HCT116 (cell line): ENCODE measurements at regions not wholly inside any gene's neighbourhood (a gene's known extent, or its start where the extent isn't known, plus 50 kb on each side); places are given as distances from the start of the nearest gene placed in this dataset.

Experiments used
- ATAC-seq: fragments of 200-7000 bp; cut with Tn5 transposase; 2 replicates; pipeline ENCODE4 v1.9.1; 2020; ENCODE audit warnings: mild to moderate bottlenecking, moderate library complexity
- BruUV-seq: library from RNA; stranded (reverse); fragments of 400-500 nt; replicated peaks from 2 replicates; lab custom pipeline; 2021; lab: Mats Ljungman, UMichigan
- CTCF ChIA-PET: fragments of 300-600 bp; sonication (Branson Sonifier 250); formaldehyde crosslinking; loops from one replicate; lab custom pipeline; 2021; ENCODE audit warnings: antibody characterized with exemption; lab: Charles Lee
- POLR2A ChIA-PET: fragments of 300-600, 350-600 bp; sonication (Branson Sonifier 250); formaldehyde crosslinking; loops from one replicate; lab custom pipeline; 2021; ENCODE audit warnings: antibody characterized with exemption; lab: Charles Lee
- RAD21 ChIA-PET, 2 experiments: fragments of 300-600 bp; sonication (Branson Sonifier 250); formaldehyde crosslinking; loops; one replicate each; lab custom pipeline; 2023; ENCODE audit warnings: low total read pairs in 2 of 2; ENCODE audit not compliant: uncharacterized antibody in 2 of 2, unreplicated experiment in 2 of 2, low non-redundant PET in 1 of 2; lab: Charles Lee
- DNase-seq: peaks from one replicate; pipeline ENCODE4 v3.0.0-alpha.2; 2010; ENCODE audit warnings: low read depth, low spot score
- H2AFZ ChIP-seq: fragments of 200-600 bp; shearing (Covaris generic), sonication (generic); 2 replicates; pipeline ENCODE4 v1.6.1; 2017; ENCODE audit warnings: low read depth, mixed run types, mixed read lengths, antibody characterized with exemption, low read length; ENCODE audit not compliant: poor library complexity, severe bottlenecking
- H3K27ac ChIP-seq: 2 replicates; pipeline ENCODE4 v1.5.1; 2012; ENCODE audit warnings: low read depth, low read length
- H3K27me3 ChIP-seq: fragments of 200-600 bp; sonication (generic); 2 replicates; pipeline ENCODE4 v1.6.1; 2016; ENCODE audit warnings: mixed run types, low read length, mixed read lengths; ENCODE audit not compliant: insufficient read depth
- H3K36me3 ChIP-seq, 2 experiments: fragments of 200-500 bp in 1 of 2; fragments of 200-600 bp in 1 of 2; sonication (Bioruptor generic) in 1 of 2; sonication (generic) in 1 of 2; 2 replicates each; pipeline versions ENCODE4 v1.5.1 to v1.6.1; 2014 to 2016; ENCODE audit warnings: low read length in 2 of 2, inconsistent platforms in 1 of 2, mixed read lengths in 1 of 2, mixed run types in 1 of 2; ENCODE audit not compliant: insufficient read depth in 2 of 2, control insufficient read depth in 1 of 2
- H3K4me1 ChIP-seq, 2 experiments: fragments of 200-600 bp in 1 of 2; sonication (generic) in 1 of 2; 2 replicates each; pipeline versions ENCODE4 v1.5.1 to v1.6.1; 2012 to 2017; ENCODE audit warnings: low read length in 2 of 2, inconsistent platforms in 1 of 2, mild to moderate bottlenecking in 1 of 2, mixed read lengths in 1 of 2, mixed run types in 1 of 2, moderate library complexity in 1 of 2; ENCODE audit not compliant: insufficient read depth in 2 of 2, control insufficient read depth in 1 of 2
- H3K4me2 ChIP-seq: fragments of 200-600 bp; sonication (generic); 2 replicates; pipeline ENCODE4 v1.6.1; 2017; ENCODE audit warnings: mixed run types, low read length, mixed read lengths
- H3K4me3 ChIP-seq, 2 experiments: fragments of 200-600 bp in 1 of 2; sonication (generic) in 1 of 2; replicated peaks in 1 of 2; 2 replicates each; pipeline ENCODE4 v1.5.1; 2011 to 2016; ENCODE audit warnings: low read length in 2 of 2, control low read depth in 1 of 2, low read depth in 1 of 2, mild to moderate bottlenecking in 1 of 2, mixed read lengths in 1 of 2, mixed run types in 1 of 2
- H3K79me2 ChIP-seq: fragments of 200-600 bp; sonication (generic); 2 replicates; pipeline ENCODE4 v1.6.1; 2017; ENCODE audit warnings: mild to moderate bottlenecking, mixed run types, low read length, moderate library complexity, mixed read lengths; ENCODE audit not compliant: insufficient read depth
- H3K9ac ChIP-seq: fragments of 200-600 bp; sonication (generic); 2 replicates; pipeline ENCODE4 v1.6.1; 2016; ENCODE audit warnings: low read length, mixed read lengths
- H3K9me2 ChIP-seq: fragments of 200-600 bp; sonication (generic), shearing (Covaris generic); 2 replicates; pipeline ENCODE4 v1.6.1; 2017; ENCODE audit warnings: mixed run types, mild to moderate bottlenecking, moderate library complexity; ENCODE audit not compliant: insufficient read depth
- H3K9me3 ChIP-seq, 2 experiments: fragments of 200-500 bp in 1 of 2; fragments of 200-600 bp in 1 of 2; sonication (Bioruptor generic) in 1 of 2; sonication (generic) in 1 of 2; 2 replicates each; pipeline ENCODE4 v1.6.1; 2014 to 2017; ENCODE audit warnings: low read length in 2 of 2, mixed read lengths in 2 of 2, inconsistent platforms in 1 of 2, low read depth in 1 of 2, mild to moderate bottlenecking in 1 of 2, mixed run types in 1 of 2, moderate library complexity in 1 of 2; ENCODE audit not compliant: control insufficient read depth in 1 of 2, insufficient read depth in 1 of 2
- H4K20me1 ChIP-seq: fragments of 200-600 bp; sonication (generic), shearing (Covaris generic); 2 replicates; pipeline ENCODE4 v1.6.1; 2017; ENCODE audit warnings: mixed run types, mild to moderate bottlenecking, moderate library complexity; ENCODE audit not compliant: insufficient read depth
- ATF3 ChIP-seq: IDR thresholded peaks from 2 replicates; pipeline ENCODE4 v1.6.1; 2012
- CBX3 ChIP-seq: IDR thresholded peaks from 2 replicates; pipeline ENCODE4 v1.6.1; 2012; ENCODE audit warnings: low read depth
- CTCF ChIP-seq, 3 experiments: fragments of 200-600 bp in 1 of 3; sonication (generic) in 1 of 3; IDR thresholded peaks in 2 of 3; conservative IDR thresholded peaks in 1 of 3; 2 replicates each; pipeline ENCODE4 v1.5.1; 2012 to 2017; ENCODE audit warnings: low read depth in 2 of 3, low read length in 2 of 3, antibody characterized with exemption in 1 of 3, borderline replicate concordance in 1 of 3, control low read depth in 1 of 3, mild to moderate bottlenecking in 1 of 3, mixed read lengths in 1 of 3, mixed run types in 1 of 3, moderate library complexity in 1 of 3; ENCODE audit not compliant: insufficient read depth in 1 of 3
- EGR1 ChIP-seq: IDR thresholded peaks from 2 replicates; pipeline ENCODE4 v1.6.1; 2012; ENCODE audit warnings: low read depth
- ELF1 ChIP-seq: IDR thresholded peaks from 2 replicates; pipeline ENCODE4 v1.6.1; 2012; ENCODE audit warnings: low read depth, borderline replicate concordance
- EZH2 ChIP-seq: fragments of 200-600 bp; sonication (generic); IDR thresholded peaks from 2 replicates; pipeline ENCODE4 v1.6.1; 2017; ENCODE audit warnings: antibody characterized with exemption, mixed run types
- EZH2phosphoT487 ChIP-seq: fragments of 200-600 bp; IDR thresholded peaks from 2 replicates; pipeline ENCODE4 v1.6.1; 2018; ENCODE audit warnings: antibody characterized with exemption, borderline replicate concordance
- FOSL1 ChIP-seq: IDR thresholded peaks from 2 replicates; pipeline ENCODE4 v1.6.1; 2012; ENCODE audit warnings: low read depth
- MAX ChIP-seq: IDR thresholded peaks from 2 replicates; pipeline ENCODE4 v1.6.1; 2012
- POLR2A ChIP-seq: IDR thresholded peaks from 2 replicates; pipeline ENCODE4 v1.7.0; 2011; ENCODE audit warnings: borderline replicate concordance; ENCODE audit not compliant: insufficient read depth, insufficient read length; ENCODE audit errors: extremely low read depth
- POLR2AphosphoS5 ChIP-seq: IDR thresholded peaks from 2 replicates; pipeline ENCODE4 v1.6.1; 2011; ENCODE audit warnings: mild to moderate bottlenecking, low read depth, low read length, moderate library complexity
- SIN3A ChIP-seq: IDR thresholded peaks from 2 replicates; pipeline ENCODE4 v1.6.1; 2012; ENCODE audit warnings: low read depth
- TCF7L2 ChIP-seq: IDR thresholded peaks from 2 replicates; pipeline ENCODE4 v1.7.0; 2011; ENCODE audit warnings: borderline replicate concordance, inconsistent platforms; ENCODE audit not compliant: insufficient read depth, insufficient read length; ENCODE audit errors: extremely low read depth
- YY1 ChIP-seq: IDR thresholded peaks from 2 replicates; pipeline ENCODE4 v1.6.1; 2011; ENCODE audit warnings: low read length, low read depth, moderate library complexity, mild to moderate bottlenecking; ENCODE audit not compliant: insufficient replicate concordance; ENCODE audit errors: extremely low read depth
- ZBTB33 ChIP-seq: IDR thresholded peaks from 2 replicates; pipeline ENCODE4 v1.6.1; 2011; ENCODE audit warnings: mild to moderate bottlenecking, low read length, moderate library complexity; ENCODE audit not compliant: insufficient replicate concordance; ENCODE audit errors: extremely low read depth
- ZNF274 ChIP-seq: fragments of 200-500 bp; sonication (Bioruptor generic); IDR thresholded peaks from 2 replicates; pipeline ENCODE4 v1.6.1; 2014; ENCODE audit warnings: mild to moderate bottlenecking, low read depth, low read length, inconsistent platforms
- intact Hi-C: fragments of 100-400 bp; cut with micrococcal nuclease; formaldehyde crosslinking; loops from 2 replicates; pipeline ENCODE4 v1.10.0; 2022

- TF ChIP-seq POLR2AphosphoS5 (no peak), FOSL1 (no peak), CTCF (IDR thresholded peaks at IDR 0.05 in 2 of 3, conservative IDR thresholded peaks at IDR 0.05 in 1 of 3; ENCODE audit: borderline replicate concordance in 1 of 3, insufficient read depth in 1 of 3, low read depth in 2 of 3, low read length in 2 of 3) (no peak), CBX3 (no peak)
Measured at GRCh38 chr6:153442096-153442495, 311.0 kb upstream of the RGS17 start (continued).

GRCh38 chr6:153437193-153437592, 306.1 kb upstream of the RGS17 start:
- TF ChIP-seq MAX (no peak), YY1 (no peak), EZH2phosphoT487 (no peak), EGR1 (no peak), POLR2AphosphoS5 (no peak), ATF3 (no peak), ZNF274 (no peak), ZBTB33 (no peak), EZH2 (no peak), TCF7L2 (no peak), ELF1 (no peak), POLR2A (no peak), FOSL1 (no peak), SIN3A (no peak)
- H3K9me2 ChIP-seq, result no peaks in the 10 kb centered on the region
- DNase-seq (no peak), ATAC-seq (no peak)
- H3K27me3 ChIP-seq, result peaks cover 11% of the 10 kb centered on the region
- no peak overlapping the region for H3K4me2 ChIP-seq
- H3K36me3 ChIP-seq, result no peaks in the 10 kb centered on the region
- H3K27ac ChIP-seq, result no peak overlapping the region
- intact Hi-C loops, result no loop called here
- ChIA-PET POLR2A (interaction anchor here (0.6 kb wide), 1 partner anchor 22 kb away, joined by 3 read pairs; no protein-coding TSS in a partner anchor), CTCF (no interaction called here), RAD21 (no interaction called here)
- no peaks in the 10 kb centered on the region for H3K9me3 ChIP-seq
- H2AFZ ChIP-seq, result no peak overlapping the region
- no peak overlapping the region for H3K4me3 ChIP-seq
- no peaks in the 10 kb centered on the region for H4K20me1 ChIP-seq
- no peak overlapping the region for H3K9ac ChIP-seq
- H3K4me1 ChIP-seq, result no peaks in the 10 kb centered on the region
- H3K79me2 ChIP-seq, result no peaks in the 10 kb centered on the region
- BruUV-seq, result no TSS peak
